Adrenal gland (tissue), 5 donors: ENCODE measurements at regions not wholly inside any gene's neighbourhood (a gene's known extent, or its start where the extent isn't known, plus 50 kb on each side); places are given as distances from the start of the nearest gene placed in this dataset.

Experiments
- POLR2A ChIP-seq, 2 donors: fragments of 450-650 bp; IDR thresholded peaks; one replicate each; pipeline ENCODE4 v1.6.1; 2017; ENCODE audit warnings: antibody characterized with exemption in 2 of 2, mild to moderate bottlenecking in 2 of 2, moderate library complexity in 1 of 2
- TF ChIP-seq, protein P1 (sequence below), 6 experiments: fragments of 450-650 bp in 4 of 6; fragments of 200-600 bp in 2 of 6; sonication (generic) in 1 of 6; IDR thresholded peaks; 1 replicate in 5 of 6; 2 replicates in 1 of 6; pipeline versions ENCODE4 v1.5.1 to v1.8.0; 2016 to 2021; ENCODE audit warnings: antibody characterized with exemption in 6 of 6, mild to moderate bottlenecking in 2 of 6, moderate library complexity in 1 of 6
- donor health status: DM: no; HTN: no; CAD: no.

DNA sequence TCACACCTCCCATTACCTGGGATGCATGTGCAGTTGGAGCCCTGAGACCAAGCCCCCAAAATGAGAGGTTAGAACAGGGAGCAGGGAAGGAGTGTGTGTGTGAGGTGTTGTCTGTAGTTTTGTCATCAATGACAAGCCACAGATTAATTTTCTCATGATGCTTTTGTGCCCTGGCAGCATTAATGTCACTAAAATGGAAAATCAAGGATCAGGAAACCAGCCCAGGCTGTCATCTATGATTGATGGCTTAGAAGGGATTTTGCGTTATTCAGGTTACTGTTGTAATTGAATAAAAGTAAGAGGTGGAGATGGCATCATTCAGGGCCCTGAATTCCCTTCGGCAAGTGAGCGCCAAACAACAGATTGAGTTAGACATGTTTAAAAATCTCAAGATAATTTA, 130.5 kb upstream of the C1QTNF7 start:
- TF ChIP-seq, protein P1, sequence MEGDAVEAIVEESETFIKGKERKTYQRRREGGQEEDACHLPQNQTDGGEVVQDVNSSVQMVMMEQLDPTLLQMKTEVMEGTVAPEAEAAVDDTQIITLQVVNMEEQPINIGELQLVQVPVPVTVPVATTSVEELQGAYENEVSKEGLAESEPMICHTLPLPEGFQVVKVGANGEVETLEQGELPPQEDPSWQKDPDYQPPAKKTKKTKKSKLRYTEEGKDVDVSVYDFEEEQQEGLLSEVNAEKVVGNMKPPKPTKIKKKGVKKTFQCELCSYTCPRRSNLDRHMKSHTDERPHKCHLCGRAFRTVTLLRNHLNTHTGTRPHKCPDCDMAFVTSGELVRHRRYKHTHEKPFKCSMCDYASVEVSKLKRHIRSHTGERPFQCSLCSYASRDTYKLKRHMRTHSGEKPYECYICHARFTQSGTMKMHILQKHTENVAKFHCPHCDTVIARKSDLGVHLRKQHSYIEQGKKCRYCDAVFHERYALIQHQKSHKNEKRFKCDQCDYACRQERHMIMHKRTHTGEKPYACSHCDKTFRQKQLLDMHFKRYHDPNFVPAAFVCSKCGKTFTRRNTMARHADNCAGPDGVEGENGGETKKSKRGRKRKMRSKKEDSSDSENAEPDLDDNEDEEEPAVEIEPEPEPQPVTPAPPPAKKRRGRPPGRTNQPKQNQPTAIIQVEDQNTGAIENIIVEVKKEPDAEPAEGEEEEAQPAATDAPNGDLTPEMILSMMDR (IDR thresholded peaks at IDR 0.05) = no peak
- TF ChIP-seq POLR2A (IDR thresholded peaks at IDR 0.05) = no peak
